Cerebellar nuclear complex (tissue), 1 donor: ENCODE measurements at regions not wholly inside any gene's neighbourhood (a gene's known extent, or its start where the extent isn't known, plus 50 kb on each side); places are given as distances from the start of the nearest gene placed in this dataset.

Experiments
- DNase-seq, 2 experiments: peaks; one replicate each; lab custom pipeline; 2025; lab: John Stamatoyannopoulos, UW

DNA sequence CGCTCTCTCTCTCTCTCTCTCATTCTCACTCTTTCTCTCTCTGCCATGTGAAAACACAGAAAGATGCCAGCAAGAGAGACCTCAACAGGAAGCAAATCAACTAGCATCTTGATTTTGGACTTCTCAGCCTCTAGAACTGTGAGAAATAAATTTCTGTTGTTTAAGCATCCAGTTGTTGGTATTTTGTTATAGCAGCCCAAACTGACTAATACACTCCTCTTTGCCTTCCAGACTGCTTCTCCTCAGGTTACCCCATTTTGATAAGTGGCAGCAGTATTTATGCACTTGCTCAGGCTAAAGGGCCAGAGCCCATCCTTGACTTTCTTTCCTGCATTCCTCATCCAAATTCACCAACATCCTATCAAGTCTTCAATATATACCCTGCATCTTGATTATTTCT is 76.6 kb upstream of the NANOGP8 start:
- DNase-seq: no peak

DNA sequence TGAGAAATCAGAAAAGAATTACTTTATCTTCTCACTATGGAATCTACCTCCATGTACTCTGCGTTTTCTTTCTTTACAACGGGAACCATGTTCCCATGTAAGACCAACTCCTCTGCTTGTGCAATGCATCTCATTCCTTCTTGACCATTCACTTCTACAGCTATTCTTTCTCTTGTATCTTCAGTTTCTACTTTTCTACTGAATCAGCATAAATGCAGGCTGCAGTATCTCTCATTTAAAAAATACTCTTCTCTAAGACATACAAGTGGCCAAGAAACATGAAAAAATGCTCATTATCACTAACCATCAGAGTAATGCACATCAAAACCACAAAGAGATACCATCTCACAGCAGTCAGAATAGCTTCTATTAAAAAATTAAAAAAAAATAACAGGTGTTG is 74.1 kb upstream of the NANOGP8 start:
- no peak for DNase-seq

DNA sequence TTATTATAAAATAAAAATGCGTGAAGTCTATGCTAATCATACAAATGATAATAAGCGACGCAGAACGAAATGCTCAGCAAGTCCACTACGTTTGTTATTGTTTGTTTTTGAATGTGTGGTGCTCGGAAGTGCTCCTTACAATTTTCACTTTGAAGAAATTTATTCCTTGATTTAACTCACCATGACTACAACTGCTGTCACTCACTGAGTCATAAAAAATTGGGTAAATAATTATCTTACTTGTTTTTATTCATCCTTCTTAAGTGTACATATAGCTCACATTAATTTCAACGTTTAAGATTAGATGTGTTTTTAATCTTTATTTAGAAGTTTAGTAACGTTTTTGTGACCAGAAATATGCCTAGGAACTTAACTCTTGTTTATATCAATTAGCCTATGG is 66.7 kb upstream of the NANOGP8 start:
- no peak for DNase-seq

DNA sequence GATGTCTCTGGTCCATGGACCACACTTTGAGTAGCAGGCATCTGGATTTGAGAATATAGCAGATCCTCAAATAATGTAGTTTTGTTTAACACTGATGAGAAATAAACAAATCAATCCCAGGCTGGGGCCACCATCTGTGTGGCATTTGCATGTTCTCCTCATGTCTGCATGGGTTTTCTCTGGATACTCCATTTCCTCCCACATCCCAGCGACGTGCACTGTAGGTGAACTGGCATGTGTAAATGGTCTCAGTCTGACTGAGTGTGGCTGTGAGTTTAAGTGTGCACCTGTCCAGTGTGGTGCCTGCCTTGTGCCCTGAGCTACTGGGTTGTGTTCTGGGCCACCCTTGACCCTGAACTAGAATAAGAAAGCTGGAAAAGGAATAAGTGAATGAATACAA is 66.3 kb upstream of the NANOGP8 start:
- DNase-seq: no peak

DNA sequence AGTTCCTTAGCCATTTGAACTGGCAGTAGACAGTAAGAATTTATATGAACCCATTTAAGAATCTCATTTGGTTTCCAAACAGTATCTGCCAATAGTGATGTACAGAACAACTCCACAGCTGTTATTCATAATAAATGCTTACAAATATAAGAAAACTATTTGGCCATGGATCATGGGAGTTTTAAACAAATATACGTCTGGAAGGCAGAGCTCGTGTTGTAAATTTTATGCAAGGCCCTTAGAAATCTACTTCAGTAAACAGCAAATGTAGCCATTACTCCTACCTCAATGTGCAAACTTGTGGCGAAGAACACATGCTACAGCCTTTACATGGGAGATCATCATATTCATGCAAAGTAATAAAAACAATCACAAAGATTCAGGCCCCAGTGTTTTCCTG is 65.3 kb upstream of the NANOGP8 start:
- DNase-seq: no peak

DNA sequence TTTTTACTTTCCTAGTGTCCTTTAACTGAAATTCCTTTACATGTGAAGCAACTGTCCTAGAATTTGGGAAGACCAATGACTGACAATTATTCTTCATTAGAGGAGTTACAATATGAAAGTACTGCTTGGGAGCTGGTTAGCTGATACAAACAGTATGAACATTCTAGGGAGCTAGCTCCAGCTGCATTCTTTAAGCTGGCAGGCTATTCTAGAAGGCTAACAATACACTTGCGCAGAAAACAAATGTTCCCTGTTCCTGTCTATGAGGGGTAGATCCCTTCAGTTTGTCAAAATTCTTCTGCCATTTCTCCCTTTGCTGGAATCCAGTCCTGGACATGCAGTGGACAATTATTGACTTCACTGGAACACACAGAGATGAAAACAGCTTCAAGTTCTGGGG is 60.2 kb upstream of the NANOGP8 start:
- no peak for DNase-seq

DNA sequence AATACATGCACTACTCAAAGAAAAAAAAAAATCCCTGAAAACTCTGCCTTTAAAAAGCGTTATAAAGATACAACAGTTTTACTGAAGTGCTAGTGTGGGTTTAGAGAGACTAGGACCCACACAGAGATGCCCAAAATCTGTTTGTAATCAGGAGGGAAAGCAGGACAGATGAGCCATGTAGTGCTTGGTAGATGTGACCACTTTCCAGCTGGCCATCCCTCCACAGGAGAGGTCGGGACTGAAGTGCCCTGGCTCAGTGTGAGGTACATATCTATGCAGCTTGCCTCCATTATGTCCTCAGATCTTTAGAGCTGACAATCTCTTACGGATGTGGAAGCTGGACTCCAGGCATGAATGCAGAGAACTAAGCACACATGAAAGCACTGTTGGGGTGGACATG is 57.5 kb upstream of the NANOGP8 start:
- DNase-seq: no peak

DNA sequence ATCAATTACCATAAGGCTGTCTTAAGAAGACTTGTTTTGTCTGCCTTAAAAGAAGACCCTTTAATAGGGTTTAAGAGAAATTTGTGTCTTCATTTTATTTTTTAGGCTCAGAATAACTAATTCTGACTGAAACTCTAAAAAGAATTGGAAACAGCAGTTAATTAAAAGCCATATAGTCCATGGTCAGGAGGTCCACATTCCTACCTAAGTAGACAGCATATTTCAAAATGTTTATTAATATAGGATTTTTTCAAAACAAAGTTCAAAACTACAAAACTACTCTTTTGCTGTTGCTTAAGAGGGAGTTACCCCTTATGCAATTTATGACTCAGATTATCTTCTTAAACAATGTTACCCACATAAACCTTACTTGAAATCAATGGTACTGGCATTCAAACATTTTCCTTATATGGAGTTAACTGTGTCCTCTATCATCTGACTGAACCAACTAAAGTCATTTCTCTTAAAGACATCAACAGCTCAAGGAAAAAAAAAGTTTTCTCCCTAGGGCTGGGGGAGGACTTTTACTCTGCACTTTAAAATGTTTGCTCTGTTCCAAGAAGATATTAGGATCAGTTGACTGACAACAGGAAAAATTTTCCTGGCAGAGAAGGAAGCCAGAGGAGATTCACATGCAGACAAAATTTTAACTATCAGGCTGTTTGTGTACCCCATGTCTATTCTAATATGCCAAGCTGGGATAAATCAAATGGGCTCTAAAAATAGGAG is 56.8 kb upstream of the NANOGP8 start:
- no peak for DNase-seq

DNA sequence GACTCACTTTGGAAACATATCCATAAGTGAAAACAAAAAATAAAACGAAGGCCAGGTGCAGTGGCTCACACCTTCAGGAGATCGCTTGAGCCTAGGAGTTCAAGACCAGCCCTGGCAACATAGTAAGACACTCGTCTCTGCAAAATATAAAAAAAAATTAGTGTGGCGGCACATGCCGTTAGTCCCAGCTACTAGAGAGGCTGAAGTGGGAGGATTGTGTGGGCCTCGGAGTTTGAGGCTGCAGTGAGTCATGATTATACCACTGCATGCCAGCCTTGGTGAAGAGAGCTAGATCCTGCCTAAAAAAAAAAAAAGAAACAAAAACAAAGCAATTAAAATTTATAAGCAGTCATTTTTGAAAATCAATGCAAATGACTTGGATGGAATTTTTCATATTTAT is 54.7 kb upstream of the NANOGP8 start:
- DNase-seq: no peak

DNA sequence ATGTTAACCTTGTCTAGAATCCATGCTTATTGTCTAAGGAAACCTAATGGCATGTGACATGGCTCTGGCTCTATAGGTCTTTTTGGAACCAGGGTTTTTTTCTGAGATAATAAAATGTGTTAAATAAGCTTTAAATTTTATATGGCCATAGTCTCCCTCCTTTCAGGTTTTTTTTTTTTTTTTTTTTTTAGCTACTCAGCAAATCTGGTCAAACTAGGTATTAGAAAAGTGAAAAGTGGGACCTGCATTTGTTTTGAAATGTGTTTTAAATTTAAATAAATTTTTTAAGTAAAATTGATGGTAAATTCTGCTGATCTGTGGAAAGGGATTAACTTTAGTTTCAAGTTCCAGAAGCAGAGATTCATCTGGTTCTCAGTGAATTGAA is 52.1 kb upstream of the NANOGP8 start:
- DNase-seq: no peak

DNA sequence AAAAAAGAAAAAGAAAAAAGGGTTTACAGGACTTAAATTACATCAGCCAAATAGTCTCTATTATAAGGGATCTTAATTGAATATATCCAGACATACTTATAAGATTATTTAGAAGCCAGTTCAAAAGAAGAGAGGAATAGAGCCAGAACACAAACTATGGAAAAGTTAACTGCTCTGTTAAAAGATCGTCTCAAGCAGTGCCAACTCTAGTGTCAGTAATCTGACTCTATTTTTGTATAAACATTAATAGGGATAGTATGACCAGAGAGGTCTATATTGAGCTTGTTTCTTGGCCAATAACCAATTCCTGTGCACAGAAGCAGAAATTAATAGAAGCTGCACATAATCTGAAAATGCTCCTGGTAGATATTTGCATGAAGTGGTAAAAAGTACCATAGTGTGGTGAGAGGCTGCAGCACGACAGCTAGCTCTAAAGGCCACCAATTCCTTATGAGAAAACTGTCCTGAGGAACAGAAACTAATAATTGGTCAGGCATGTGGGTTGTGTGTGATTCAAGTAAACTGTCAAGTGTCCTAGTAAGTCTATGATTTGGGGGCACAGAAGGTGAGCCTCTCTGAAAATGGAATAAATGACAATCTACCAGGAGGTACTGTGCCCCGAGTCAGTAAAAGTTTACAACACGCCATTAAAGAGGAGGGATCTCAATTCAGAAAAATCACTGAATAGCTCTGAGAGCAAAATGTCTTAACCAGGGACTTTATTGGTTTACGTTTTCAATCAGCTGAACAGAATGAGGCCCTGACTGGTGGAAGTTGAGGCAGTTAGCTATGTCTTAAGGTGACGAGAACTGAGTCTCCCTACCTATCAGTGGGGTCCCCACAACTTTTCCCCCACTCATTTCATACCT is 51.5 kb upstream of the NANOGP8 start:
- DNase-seq: no peak
